PC-3 (cell line): ENCODE measurements at regions not wholly inside any gene's neighbourhood (a gene's known extent, or its start where the extent isn't known, plus 50 kb on each side); places are given as distances from the start of the nearest gene placed in this dataset.

Experiments used
- ATAC-seq: fragments of 200-7000 bp; cut with Tn5 transposase; 2 replicates; pipeline ENCODE4 v1.9.1; 2020; ENCODE audit warnings: mild to moderate bottlenecking, moderate library complexity
- BruUV-seq: library from RNA; stranded (reverse); fragments of 400-500 nt; replicated peaks from 2 replicates; lab custom pipeline; 2021; lab: Mats Ljungman, UMichigan
- CTCF ChIA-PET: fragments of 300-600 bp; sonication (Branson Sonifier 250); formaldehyde crosslinking; loops from one replicate; lab custom pipeline; 2022; ENCODE audit warnings: antibody characterized with exemption; lab: Charles Lee
- POLR2A ChIA-PET: fragments of 300-600 bp; sonication (Branson Sonifier 250); formaldehyde crosslinking; loops from one replicate; lab custom pipeline; 2022; ENCODE audit warnings: antibody characterized with exemption; ENCODE audit not compliant: unreplicated experiment; lab: Charles Lee
- DNase-seq: peaks from one replicate; pipeline ENCODE4 v3.0.0-alpha.2; 2015
- H2AFZ ChIP-seq: fragments of 300-600 bp; sonication (generic); 2 replicates; pipeline ENCODE4 v1.6.0; 2016; ENCODE audit warnings: antibody characterized with exemption, low read length
- H3F3A ChIP-seq: fragments of 300-600 bp; sonication (generic); one replicate; pipeline ENCODE4 v1.6.0; 2017; ENCODE audit warnings: antibody characterized with exemption, low read length, control low read depth, mild to moderate bottlenecking; ENCODE audit not compliant: unreplicated experiment
- H3K27ac ChIP-seq: fragments of 300-600 bp; sonication (generic); 2 replicates; pipeline ENCODE4 v1.5.1; 2016; ENCODE audit warnings: mild to moderate bottlenecking, low read length
- H3K27me3 ChIP-seq: fragments of 300-600 bp; sonication (generic); 2 replicates; pipeline ENCODE4 v1.6.1; 2016; ENCODE audit warnings: low read length, mixed read lengths
- H3K36me3 ChIP-seq: fragments of 300-600 bp; sonication (generic); 2 replicates; pipeline ENCODE4 v1.6.1; 2016; ENCODE audit warnings: low read depth, mixed run types, low read length, mixed read lengths
- H3K4me1 ChIP-seq: fragments of 300-600 bp; sonication (generic); 2 replicates; pipeline ENCODE4 v1.5.1; 2016; ENCODE audit warnings: low read length; ENCODE audit not compliant: insufficient read depth
- H3K4me2 ChIP-seq: fragments of 300-600 bp; sonication (generic); 2 replicates; pipeline ENCODE4 v1.6.0; 2016; ENCODE audit warnings: low read length
- H3K4me3 ChIP-seq: fragments of 300-600 bp; sonication (generic); 2 replicates; pipeline ENCODE4 v1.5.1; 2016; ENCODE audit warnings: mild to moderate bottlenecking, low read length, mixed read lengths
- H3K79me2 ChIP-seq: fragments of 300-600 bp; sonication (generic); 2 replicates; pipeline ENCODE4 v1.6.1; 2017; ENCODE audit warnings: low read length, mixed read lengths
- H3K9ac ChIP-seq: fragments of 300-600 bp; sonication (generic); 2 replicates; pipeline ENCODE4 v1.6.0; 2016; ENCODE audit warnings: mild to moderate bottlenecking, low read length
- H3K9me2 ChIP-seq: fragments of 300-600 bp; sonication (generic); replicated peaks from 2 replicates; pipeline ENCODE4 v1.6.1; 2016; ENCODE audit warnings: mixed run types, low read length, mixed read lengths
- H3K9me3 ChIP-seq: fragments of 300-600 bp; sonication (generic); 2 replicates; pipeline ENCODE4 v1.6.1; 2016; ENCODE audit warnings: low read length, mixed read lengths
- H4K20me1 ChIP-seq: fragments of 300-600 bp; sonication (generic); 2 replicates; pipeline ENCODE4 v1.6.1; 2016; ENCODE audit warnings: low read length, mixed read lengths
- CTCF ChIP-seq: fragments of 300-600 bp; sonication (generic); conservative IDR thresholded peaks from 2 replicates; pipeline ENCODE4 v1.5.1; 2017; ENCODE audit warnings: antibody characterized with exemption, low read depth, mild to moderate bottlenecking, low read length
- EZH2 ChIP-seq: fragments of 300-600 bp; sonication (generic); IDR thresholded peaks from one replicate; pipeline ENCODE4 v1.6.1; 2017; ENCODE audit warnings: antibody characterized with exemption, mild to moderate bottlenecking, low read length; ENCODE audit not compliant: unreplicated experiment
- EZH2phosphoT487 ChIP-seq: fragments of 300-600 bp; sonication (generic); IDR thresholded peaks from 2 replicates; pipeline ENCODE4 v1.6.1; 2018; ENCODE audit warnings: mild to moderate bottlenecking, antibody characterized with exemption, low read length, borderline replicate concordance
- intact Hi-C: fragments of 100-400 bp; cut with micrococcal nuclease; formaldehyde crosslinking; loops from 2 replicates; pipeline ENCODE4 v1.9.0; 2023

GRCh38 chr2:67337903-67338302, 59.2 kb upstream of the ETAA1 start:
- no peak overlapping the region for H3K9ac ChIP-seq
- no peaks in the 10 kb centered on the region for H3K79me2 ChIP-seq
- TF ChIP-seq EZH2phosphoT487: no peak
- TF ChIP-seq CTCF: no peak
- no peak for TF ChIP-seq EZH2
- ChIA-PET CTCF (no interaction called here), POLR2A (no interaction called here)
- H3F3A ChIP-seq: no peaks in the 10 kb centered on the region
- no peak overlapping the region for H3K27ac ChIP-seq
- no peaks in the 10 kb centered on the region for H3K9me3 ChIP-seq
- H2AFZ ChIP-seq: no peak overlapping the region
- no peaks in the 10 kb centered on the region for H4K20me1 ChIP-seq
- no TSS peak for BruUV-seq
- no peak for ATAC-seq
- H3K4me3 ChIP-seq: no peak overlapping the region
- intact Hi-C loops: no loop called here
- no peaks in the 10 kb centered on the region for H3K27me3 ChIP-seq
- no peak for DNase-seq
- H3K9me2 ChIP-seq: no peaks in the 10 kb centered on the region
- H3K36me3 ChIP-seq: no peaks in the 10 kb centered on the region
- no peak overlapping the region for H3K4me2 ChIP-seq
- no peaks in the 10 kb centered on the region for H3K4me1 ChIP-seq

- no peaks in the 10 kb centered on the region for H3K9me2 ChIP-seq
- H3K79me2 ChIP-seq: no peaks in the 10 kb centered on the region
- ChIA-PET POLR2A (no interaction called here), CTCF (no interaction called here)
- no peaks in the 10 kb centered on the region for H3K36me3 ChIP-seq
- no TSS peak for BruUV-seq
- intact Hi-C loops: no loop called here
- no peak overlapping the region for H3K9ac ChIP-seq
- no peak overlapping the region for H3K27ac ChIP-seq
- no peak for ATAC-seq
- no peak overlapping the region for H2AFZ ChIP-seq
- H3K4me1 ChIP-seq: no peaks in the 10 kb centered on the region
- no peaks in the 10 kb centered on the region for H4K20me1 ChIP-seq
- H3K4me3 ChIP-seq: no peak overlapping the region
- no peak for TF ChIP-seq EZH2phosphoT487
- TF ChIP-seq CTCF: no peak
- H3K4me2 ChIP-seq: no peak overlapping the region
- H3K27me3 ChIP-seq: no peaks in the 10 kb centered on the region
- H3K9me3 ChIP-seq: no peaks in the 10 kb centered on the region
- DNase-seq: no peak
- H3F3A ChIP-seq: no peaks in the 10 kb centered on the region
Measured at GRCh38 chr2:67338601-67339233, 58.4 kb upstream of the ETAA1 start.

- intact Hi-C loops: no loop called here
- CTCF ChIA-PET: no interaction called here
- no peak overlapping the region for H2AFZ ChIP-seq
Measured at GRCh38 chr2:67339234-67339885, 57.8 kb upstream of the ETAA1 start.

More at GRCh38 chr2:67339234-67339885, 57.8 kb upstream of the ETAA1 start:
- no peak overlapping the region for H3K4me2 ChIP-seq
- H3K9me2 ChIP-seq: no peaks in the 10 kb centered on the region
- H3K27ac ChIP-seq: no peak overlapping the region
- DNase-seq (no peak), ATAC-seq (no peak)
- H3K9me3 ChIP-seq: no peaks in the 10 kb centered on the region
- POLR2A ChIA-PET: no interaction called here
- H3K36me3 ChIP-seq: no peaks in the 10 kb centered on the region
- no peak overlapping the region for H3K4me3 ChIP-seq
- H3K9ac ChIP-seq: no peak overlapping the region
- no peaks in the 10 kb centered on the region for H3F3A ChIP-seq
- TF ChIP-seq EZH2: no peak
- TF ChIP-seq EZH2phosphoT487: no peak
- no peak for TF ChIP-seq CTCF
- no peaks in the 10 kb centered on the region for H4K20me1 ChIP-seq
- H3K27me3 ChIP-seq: no peaks in the 10 kb centered on the region
- no peaks in the 10 kb centered on the region for H3K4me1 ChIP-seq
- no TSS peak for BruUV-seq
- H3K79me2 ChIP-seq: no peaks in the 10 kb centered on the region
